H1 (cell line): ENCODE measurements at regions not wholly inside any gene's neighbourhood (a gene's known extent, or its start where the extent isn't known, plus 50 kb on each side); places are given as distances from the start of the nearest gene placed in this dataset.
"Not testable (repeated sequence)": the region's sequence is repeated elsewhere in the genome, so short reads cannot be mapped to it uniquely, and the experiment has no call there.

Experiments used
- CTCF ChIA-PET: fragments of 300-600 bp; sonication (Branson Sonifier 250); formaldehyde crosslinking; loops from one replicate; lab custom pipeline; 2021; ENCODE audit not compliant: partially characterized antibody; lab: Charles Lee
- POLR2A ChIA-PET: fragments of 300-600 bp; sonication (Branson Sonifier 250); formaldehyde crosslinking; loops from one replicate; lab custom pipeline; 2021; ENCODE audit warnings: inconsistent platforms; ENCODE audit not compliant: partially characterized antibody; lab: Charles Lee
- DNase-seq, 2 experiments: peaks; one replicate each; pipeline versions ENCODE4 v3.0.0 to v3.0.0-alpha.2; 2010 to 2022; ENCODE audit warnings: low spot score in 2 of 2, low read depth in 1 of 2, mixed read lengths in 1 of 2
- FAIRE-seq: peaks from 2 replicates; lab custom pipeline; 2011; peaks lifted over from hg19 to GRCh38; lab: Jason Lieb, UNC
- H2AFZ ChIP-seq: 2 replicates; pipeline ENCODE4 v1.8.1; 2012; ENCODE audit warnings: low read length, inconsistent platforms
- H2AK5ac ChIP-seq: 2 replicates; pipeline ENCODE4 v1.6.1; 2013; ENCODE audit warnings: low read depth, low read length
- H2BK120ac ChIP-seq: replicated peaks from 2 replicates; pipeline ENCODE3; 2013; ENCODE audit warnings: low read depth, low read length, inconsistent platforms
- H2BK12ac ChIP-seq: 2 replicates; pipeline ENCODE4 v1.6.1; 2013; ENCODE audit warnings: low read depth, low read length
- H2BK15ac ChIP-seq: 2 replicates; pipeline ENCODE4 v1.6.1; 2013; ENCODE audit warnings: low read length
- H2BK20ac ChIP-seq: 2 replicates; pipeline ENCODE4 v1.6.1; 2013; ENCODE audit warnings: low read length
- H2BK5ac ChIP-seq: 2 replicates; pipeline ENCODE4 v1.6.1; 2013; ENCODE audit warnings: low read depth, low read length
- H3K14ac ChIP-seq: 2 replicates; pipeline ENCODE4 v1.6.1; 2013; ENCODE audit warnings: inconsistent platforms; ENCODE audit not compliant: insufficient read length
- H3K18ac ChIP-seq: 2 replicates; pipeline ENCODE4 v1.6.1; 2013; ENCODE audit warnings: low read length; ENCODE audit errors: extremely low read depth
- H3K23ac ChIP-seq: 2 replicates; pipeline ENCODE4 v1.6.1; 2013; ENCODE audit warnings: inconsistent platforms; ENCODE audit not compliant: insufficient read length
- H3K23me2 ChIP-seq: 2 replicates; pipeline ENCODE4 v1.6.1; 2013; ENCODE audit warnings: low read depth, low read length
- H3K27ac ChIP-seq: 2 replicates; pipeline ENCODE4 v1.6.1; 2011; ENCODE audit warnings: low read depth, low read length, inconsistent platforms
- H3K27me3 ChIP-seq, 4 experiments: replicated peaks in 1 of 4; 1 replicate in 1 of 4; 2 replicates in 3 of 4; pipeline versions ENCODE4 v1.6.1 to v1.8.1; 2011 to 2013; ENCODE audit warnings: low read length in 3 of 4, mild to moderate bottlenecking in 3 of 4, inconsistent platforms in 2 of 4, mixed read lengths in 2 of 4, moderate library complexity in 1 of 4; ENCODE audit not compliant: control insufficient read depth in 3 of 4, insufficient read depth in 3 of 4; ENCODE audit errors: extremely low read depth in 1 of 4
- H3K36me3 ChIP-seq, 4 experiments: 2 replicates each; pipeline versions ENCODE4 v1.6.1 to v1.8.1; 2011 to 2013; ENCODE audit warnings: mild to moderate bottlenecking in 4 of 4, low read length in 3 of 4, moderate library complexity in 2 of 4, control low read depth in 1 of 4, inconsistent platforms in 1 of 4; ENCODE audit not compliant: insufficient read depth in 4 of 4, control insufficient read depth in 2 of 4
- H3K4ac ChIP-seq: replicated peaks from 2 replicates; pipeline ENCODE3; 2013; ENCODE audit warnings: low read length, low read depth, mixed read lengths, inconsistent platforms; ENCODE audit not compliant: insufficient read length
- H3K4me1 ChIP-seq, 4 experiments: replicated peaks in 1 of 4; 1 replicate in 1 of 4; 2 replicates in 3 of 4; pipeline versions ENCODE4 v1.6.1 to v1.8.1; 2011 to 2013; ENCODE audit warnings: low read length in 3 of 4, inconsistent platforms in 2 of 4, mixed read lengths in 1 of 4; ENCODE audit not compliant: insufficient read depth in 4 of 4, control insufficient read depth in 3 of 4
- H3K4me2 ChIP-seq, 2 experiments: 2 replicates each; pipeline versions ENCODE4 v1.6.1 to v1.8.1; 2011 to 2013; ENCODE audit warnings: low read depth in 2 of 2, low read length in 2 of 2, control low read depth in 1 of 2, inconsistent platforms in 1 of 2, mild to moderate bottlenecking in 1 of 2; ENCODE audit not compliant: insufficient read depth in 1 of 2
- H3K4me3 ChIP-seq, 4 experiments: fragments of 200-600, 300-600 bp in 1 of 4; sonication (generic), shearing (Covaris generic), sonication (Bioruptor Twin) in 1 of 4; 2 replicates each; pipeline versions ENCODE4 v1.5.1 to v1.8.1; 2011 to 2016; ENCODE audit warnings: low read length in 4 of 4, low read depth in 3 of 4, control low read depth in 2 of 4, inconsistent platforms in 2 of 4, mild to moderate bottlenecking in 2 of 4, mixed read lengths in 1 of 4, moderate library complexity in 1 of 4; ENCODE audit not compliant: insufficient read depth in 2 of 4; ENCODE audit errors: extremely low read depth in 1 of 4
- H3K56ac ChIP-seq: replicated peaks from 2 replicates; pipeline ENCODE3; 2013; ENCODE audit warnings: low read depth, mild to moderate bottlenecking, mixed read lengths, low read length, inconsistent platforms; ENCODE audit not compliant: insufficient read length
- H3K79me1 ChIP-seq: 2 replicates; pipeline ENCODE4 v1.6.1; 2013; ENCODE audit warnings: low read depth, low read length, control low read depth
- H3K79me2 ChIP-seq, 2 experiments: 2 replicates each; pipeline versions ENCODE4 v1.6.1 to v1.8.1; 2012 to 2013; ENCODE audit warnings: low read length in 2 of 2, mild to moderate bottlenecking in 2 of 2, inconsistent platforms in 1 of 2; ENCODE audit not compliant: insufficient read depth in 2 of 2, control insufficient read depth in 1 of 2
- H3K9ac ChIP-seq, 4 experiments: replicated peaks in 1 of 4; 1 replicate in 1 of 4; 2 replicates in 3 of 4; pipeline versions ENCODE4 v1.6.1 to v1.8.1; 2011 to 2013; ENCODE audit warnings: low read depth in 3 of 4, low read length in 3 of 4, control low read depth in 2 of 4, mild to moderate bottlenecking in 2 of 4, moderate library complexity in 2 of 4, inconsistent platforms in 1 of 4; ENCODE audit errors: extremely low read depth in 1 of 4
- H3K9me3 ChIP-seq, 2 experiments: 2 replicates each; pipeline versions ENCODE4 v1.6.1 to v1.8.1; 2012 to 2013; ENCODE audit warnings: mild to moderate bottlenecking in 2 of 2, moderate library complexity in 2 of 2, control low read depth in 1 of 2, inconsistent platforms in 1 of 2, low read depth in 1 of 2, low read length in 1 of 2, mixed read lengths in 1 of 2; ENCODE audit not compliant: insufficient read depth in 2 of 2
- H4K20me1 ChIP-seq, 2 experiments: replicated peaks in 1 of 2; 2 replicates each; pipeline versions ENCODE3 to v1.8.1; 2011 to 2013; ENCODE audit warnings: inconsistent platforms in 2 of 2, low read length in 2 of 2, mild to moderate bottlenecking in 1 of 2; ENCODE audit not compliant: insufficient read depth in 2 of 2, control insufficient read depth in 1 of 2
- H4K5ac ChIP-seq: 2 replicates; pipeline ENCODE4 v1.6.1; 2013; ENCODE audit warnings: low read length, low read depth, mixed read lengths, inconsistent platforms; ENCODE audit not compliant: insufficient read length
- H4K8ac ChIP-seq: 2 replicates; pipeline ENCODE4 v1.8.0; 2013; ENCODE audit warnings: mild to moderate bottlenecking, moderate library complexity, low read length, inconsistent platforms; ENCODE audit not compliant: insufficient read depth; ENCODE audit errors: extremely low read depth
- H4K91ac ChIP-seq: replicated peaks from 2 replicates; pipeline ENCODE3; 2013; ENCODE audit warnings: low read length, mixed read lengths, inconsistent platforms; ENCODE audit not compliant: insufficient read length
- CREB1 ChIP-seq: IDR thresholded peaks from 2 replicates; pipeline ENCODE4 v1.6.1; 2012; ENCODE audit warnings: inconsistent platforms
- E2F6 ChIP-seq: IDR thresholded peaks from 2 replicates; pipeline ENCODE4 v1.6.1; 2012; ENCODE audit warnings: inconsistent platforms
- EGR1 ChIP-seq: IDR thresholded peaks from 2 replicates; pipeline ENCODE4 v1.6.1; 2011; ENCODE audit warnings: low read depth, low read length, borderline replicate concordance
- KDM4A ChIP-seq: IDR thresholded peaks from one replicate; pipeline ENCODE4 v1.7.1; 2012; ENCODE audit warnings: low read depth, mild to moderate bottlenecking, moderate library complexity, low read length, inconsistent platforms; ENCODE audit not compliant: severe bottlenecking
- MAX ChIP-seq: IDR thresholded peaks from 2 replicates; pipeline ENCODE4 v1.6.1; 2012; ENCODE audit warnings: inconsistent platforms
- PHF8 ChIP-seq: fragments of 200-600 bp; sonication (generic); conservative IDR thresholded peaks from 2 replicates; pipeline ENCODE4 v1.7.1; 2012; ENCODE audit warnings: low read depth, mild to moderate bottlenecking, inconsistent platforms, low read length, moderate library complexity
- POLR2A ChIP-seq, 2 experiments: IDR thresholded peaks; 1 replicate in 1 of 2; 2 replicates in 1 of 2; pipeline ENCODE4 v1.6.1; 2011; ENCODE audit warnings: low read depth in 2 of 2, low read length in 2 of 2, mild to moderate bottlenecking in 2 of 2; ENCODE audit errors: control extremely low read depth in 1 of 2
- SIN3A ChIP-seq, 2 experiments: IDR thresholded peaks in 1 of 2; conservative IDR thresholded peaks in 1 of 2; 2 replicates each; pipeline ENCODE4 v1.6.1; 2011 to 2012; ENCODE audit warnings: low read length in 2 of 2, improper control_type of control experiment in 1 of 2, low read depth in 1 of 2, mild to moderate bottlenecking in 1 of 2
- TBP ChIP-seq: IDR thresholded peaks from 2 replicates; pipeline ENCODE4 v1.6.1; 2011; ENCODE audit warnings: low read depth, low read length, improper control_type of control experiment
- YY1 ChIP-seq: IDR thresholded peaks from 2 replicates; pipeline ENCODE4 v1.6.1; 2011; ENCODE audit warnings: low read depth, mild to moderate bottlenecking, low read length
- WGBS, 2 experiments: shearing (Covaris generic) in 1 of 2; methylation state at CpG; one replicate each; pipeline versions ENCODE4 v1.1.6 to v1.1.7; 2013 to 2015; ENCODE audit warnings: low lambda C conversion rate in 2 of 2, mixed read lengths in 2 of 2, inconsistent platforms in 1 of 2, low coverage in 1 of 2, missing lambda C conversion rate in 1 of 2; ENCODE audit not compliant: insufficient replicate concordance in 2 of 2, insufficient coverage in 1 of 2, insufficient read length in 1 of 2; ENCODE audit errors: extremely low coverage in 1 of 2, missing lambda C conversion rate in 1 of 2; 5-methylcytosine and 5-hydroxymethylcytosine counted together

GRCh38 chr16:21520134-21521047, 79.0 kb upstream of the METTL9 start:
- H3K9me3 ChIP-seq, H3K56ac ChIP-seq, H2BK20ac ChIP-seq, H3K4ac ChIP-seq, H2BK15ac ChIP-seq, H2BK120ac ChIP-seq, H3K27me3 ChIP-seq, H2BK12ac ChIP-seq, H4K20me1 ChIP-seq, FAIRE-seq, H3K36me3 ChIP-seq, H3K23ac ChIP-seq, H2AK5ac ChIP-seq, H3K79me1 ChIP-seq, H3K23me2 ChIP-seq, H3K14ac ChIP-seq, H2AFZ ChIP-seq, H4K5ac ChIP-seq, H4K91ac ChIP-seq, CTCF ChIA-PET: not testable (repeated sequence)
- Histone ChIP-seq H3K4me2 (peak overlapping the region; percentile 68 to 94), H4K8ac (peak overlapping the region; percentile 89), H3K4me3 (peak overlapping the region; percentile 51 to 82 (median 77)), H3K27ac (peak overlapping the region; percentile 84), H3K4me1 (peaks cover 4 to 17% (median 10%) of the 10 kb centered on the region in 4 experiments), H2BK5ac (peak overlapping the region; percentile 66), H3K18ac (peak overlapping the region; percentile 38; the same call in 1 of the 2 replicates), H3K79me2 (peaks cover 12 to 37% of the 10 kb centered on the region in 2 experiments), H3K9ac (peak overlapping the region; percentile 66 to 80 (median 71))
- DNase-seq, result peak; percentile 92 to 100
- POLR2A ChIA-PET, result interaction anchor here (0.8 to 3.9 kb wide), 2 partner anchors 10 to 96 kb away, joined by 3 to 11 read pairs; no protein-coding TSS in a partner anchor
- WGBS, 2 experiments, result 2% methylated on average over 32 of the region's 101 CpGs; no CpG with 5 or more reads in 1 of the 2 experiments
- 0 out of 2 replicates have a peak, but pooled peaks have one; percentile 15 for TF ChIP-seq EGR1
- TF ChIP-seq SIN3A (conservative IDR thresholded peaks at IDR 0.05 in 1 of 2, IDR thresholded peaks at IDR 0.05 in 1 of 2; ENCODE audit: low read depth in 1 of 2, low read length in 2 of 2), result 0 out of 4 replicates have a peak, but pooled peaks of 1 of the 2 experiments have one; percentile 26
- TF ChIP-seq MAX, result peak; percentile 97
- peak in 1 of 2 experiments; percentile 85; a peak in 2 of 3 replicates for TF ChIP-seq POLR2A (IDR thresholded peaks at IDR 0.05; ENCODE audit: control extremely low read depth in 1 of 2, low read depth in 2 of 2, low read length in 2 of 2)
- peak; percentile 96 for TF ChIP-seq PHF8
- TF ChIP-seq CREB1, result peak; percentile 88
- TF ChIP-seq KDM4A, result peak; percentile 12
- TF ChIP-seq TBP, result peak; percentile 43; the same call in 1 of the 2 replicates
- peak; percentile 84 for TF ChIP-seq E2F6
- peak; percentile 86 for TF ChIP-seq YY1
